ENCODE measurements at regions not wholly inside any gene's neighbourhood (a gene's known extent, or its start where the extent isn't known, plus 50 kb on each side); places are given as distances from the start of the nearest gene placed in this dataset.
"Not testable (repeated sequence)": the region's sequence is repeated elsewhere in the genome, so short reads cannot be mapped to it uniquely, and the experiment has no call there.

DNA sequence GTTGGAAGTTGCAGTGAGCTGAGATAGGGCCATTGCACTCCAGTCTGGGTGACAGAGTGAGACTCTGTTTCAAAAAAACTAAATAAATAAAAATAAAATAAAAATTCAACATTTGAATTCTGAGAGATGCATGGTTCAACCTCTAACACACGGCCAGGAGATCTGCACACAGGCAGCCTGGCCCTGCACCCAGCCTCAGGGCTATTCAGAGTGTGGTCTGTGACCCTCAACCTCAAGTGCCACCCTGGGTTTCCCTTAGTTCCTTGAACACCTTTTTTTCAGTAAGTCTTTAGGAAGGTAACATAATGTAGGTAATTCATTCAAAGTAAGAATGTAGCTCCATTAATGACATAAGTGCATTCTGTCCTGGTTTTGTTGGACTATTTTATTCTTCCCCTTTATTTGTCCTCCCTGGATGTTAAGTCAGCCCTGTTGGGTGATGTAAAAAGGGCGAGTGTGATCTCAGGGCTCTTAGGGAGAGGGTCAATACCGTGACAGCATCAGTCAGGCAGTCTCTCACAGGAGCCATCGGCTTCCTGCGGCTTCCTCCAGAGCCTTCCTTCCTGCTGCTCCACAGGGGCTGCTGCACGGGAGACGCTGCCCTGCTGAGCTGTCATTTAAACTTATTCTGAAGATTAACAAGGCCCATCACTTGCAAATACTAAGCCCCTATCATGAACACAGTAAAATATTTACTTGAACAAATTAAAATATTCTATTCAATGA is 139.8 kb downstream of the SPATA31A6 start:
- not testable (repeated sequence) for FAIRE-seq; DNase-seq (ENCODE audit: insufficient read length)

DNA sequence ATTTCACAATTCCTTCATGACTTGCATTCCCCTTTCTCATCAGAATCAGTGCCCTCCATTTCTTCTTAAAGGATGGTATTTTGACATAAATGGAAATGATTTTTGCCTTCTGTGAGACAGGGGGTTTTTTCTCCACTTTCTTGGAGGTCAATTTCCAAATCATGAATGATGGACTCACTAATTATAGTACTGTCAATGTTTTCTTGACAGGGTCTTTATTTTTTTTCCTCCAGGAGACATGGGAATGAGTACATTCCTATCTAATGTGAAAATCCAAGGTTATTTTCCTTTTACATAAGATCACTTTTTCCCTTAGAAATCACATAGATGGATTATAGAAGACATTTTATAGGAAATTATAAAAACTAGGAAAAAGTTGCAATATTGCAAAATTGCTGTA is 141.7 kb downstream of the SPATA31A6 start:
- not testable (repeated sequence) for DNase-seq (ENCODE audit: insufficient read length); FAIRE-seq

DNA sequence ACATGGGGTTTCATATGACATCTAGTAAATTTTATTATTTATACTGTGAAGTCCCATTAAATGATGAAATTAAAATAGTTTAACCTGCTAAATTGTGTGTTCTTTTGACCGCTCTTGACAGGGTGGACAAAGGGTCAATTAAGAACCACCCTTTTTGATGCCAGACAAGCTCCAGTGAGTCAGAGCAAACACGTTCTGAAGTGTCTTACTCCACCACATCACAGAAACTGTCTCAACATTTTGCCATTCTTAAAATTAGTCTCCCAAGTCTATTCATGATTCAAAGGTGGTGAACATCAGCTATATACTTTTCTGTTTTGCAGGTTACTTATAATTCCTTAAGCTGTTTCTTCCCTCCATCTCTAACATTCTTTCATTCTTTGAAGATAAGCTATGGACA is 142.1 kb downstream of the SPATA31A6 start:
- not testable (repeated sequence) for FAIRE-seq; DNase-seq (ENCODE audit: insufficient read length)

DNA sequence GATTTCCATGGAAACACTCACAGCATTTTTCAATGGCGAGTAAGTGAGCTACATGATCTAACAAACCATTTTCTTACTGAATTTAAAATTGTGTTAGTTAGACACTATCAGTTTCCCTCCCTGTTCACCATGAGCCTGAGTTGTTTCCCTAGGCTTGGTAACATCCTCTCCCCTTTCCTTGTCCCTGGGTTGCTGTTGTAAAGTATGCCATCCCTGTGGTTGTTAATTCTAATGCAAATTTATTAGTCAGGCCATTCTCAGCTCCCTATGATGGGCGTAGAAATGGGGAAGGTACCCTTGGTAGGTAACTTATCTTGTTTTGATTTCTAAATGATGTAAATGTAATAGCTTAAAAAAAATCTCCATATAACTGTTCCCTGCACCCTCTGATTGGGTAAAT is 143.0 kb downstream of the SPATA31A6 start:
- FAIRE-seq; DNase-seq (ENCODE audit: insufficient read length): not testable (repeated sequence)

DNA sequence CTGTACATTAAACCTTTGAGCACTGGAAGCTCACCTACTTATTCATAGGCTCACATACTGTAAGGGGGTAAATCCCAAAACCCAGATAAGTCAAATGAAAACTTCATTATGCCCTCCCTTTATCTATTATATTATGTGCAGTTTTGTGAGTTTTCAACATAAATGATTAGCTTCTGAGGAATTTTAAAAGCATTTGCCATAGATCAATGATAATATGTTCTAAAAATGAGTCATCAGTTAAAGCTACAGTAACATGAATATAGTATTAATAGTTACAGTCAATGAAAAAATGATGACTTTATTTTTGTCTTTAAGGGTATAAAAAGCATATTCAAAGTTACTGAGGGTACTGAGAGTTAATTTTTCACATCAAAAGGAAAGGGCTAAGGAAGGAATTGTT is 151.9 kb downstream of the SPATA31A6 start:
- not testable (repeated sequence) for FAIRE-seq; DNase-seq (ENCODE audit: insufficient read length)

DNA sequence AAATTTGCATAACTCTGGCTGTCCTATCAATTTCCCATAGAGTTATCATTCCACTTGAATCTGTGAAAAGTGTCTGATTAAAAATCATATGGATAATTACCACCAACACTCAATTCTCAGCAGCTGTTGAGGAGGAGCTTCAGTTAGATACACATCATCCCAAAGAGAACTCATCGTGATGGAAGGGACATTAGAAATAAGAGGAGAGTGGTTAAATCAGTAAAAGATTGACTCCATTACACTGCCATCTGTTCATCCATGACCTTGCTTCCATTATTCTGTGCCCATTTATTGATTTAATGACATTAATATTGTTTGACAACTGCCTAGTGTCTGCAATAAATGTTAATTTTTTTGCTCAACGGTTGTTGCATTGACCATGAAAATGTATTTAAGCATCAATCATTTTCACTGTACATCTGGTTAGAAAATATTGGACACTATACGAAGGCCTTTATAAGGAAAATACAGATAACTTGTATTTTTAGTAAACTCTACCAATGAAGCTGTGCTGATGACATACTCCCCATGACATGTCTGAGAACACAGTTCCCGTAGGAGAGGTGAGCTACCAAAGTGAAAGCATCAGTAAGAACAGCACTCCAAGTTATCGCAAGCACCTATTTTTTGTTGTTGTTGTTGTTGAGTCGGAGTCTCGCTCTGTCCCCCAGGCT is 152.7 kb downstream of the SPATA31A6 start:
- DNase-seq (ENCODE audit: insufficient read length); FAIRE-seq: not testable (repeated sequence)

DNA sequence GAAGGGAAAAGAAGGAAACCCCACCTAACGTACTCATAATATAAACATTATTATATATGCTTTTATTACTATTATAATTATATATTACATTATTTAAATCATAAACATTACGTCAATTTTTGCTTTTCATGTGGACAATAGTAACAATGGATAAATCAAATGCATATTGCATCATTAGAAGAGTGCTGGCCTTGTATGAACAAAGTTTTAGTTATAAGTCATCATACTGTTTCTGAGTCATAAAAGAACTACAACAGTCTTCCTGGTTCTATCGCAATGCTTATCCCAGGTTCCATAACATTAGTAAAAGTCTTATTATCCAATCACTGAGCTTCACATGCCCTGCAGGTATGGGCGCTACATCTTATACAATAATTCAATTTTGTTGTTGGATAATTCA is 154.8 kb downstream of the SPATA31A6 start:
- not testable (repeated sequence) for FAIRE-seq; DNase-seq (ENCODE audit: insufficient read length)

DNA sequence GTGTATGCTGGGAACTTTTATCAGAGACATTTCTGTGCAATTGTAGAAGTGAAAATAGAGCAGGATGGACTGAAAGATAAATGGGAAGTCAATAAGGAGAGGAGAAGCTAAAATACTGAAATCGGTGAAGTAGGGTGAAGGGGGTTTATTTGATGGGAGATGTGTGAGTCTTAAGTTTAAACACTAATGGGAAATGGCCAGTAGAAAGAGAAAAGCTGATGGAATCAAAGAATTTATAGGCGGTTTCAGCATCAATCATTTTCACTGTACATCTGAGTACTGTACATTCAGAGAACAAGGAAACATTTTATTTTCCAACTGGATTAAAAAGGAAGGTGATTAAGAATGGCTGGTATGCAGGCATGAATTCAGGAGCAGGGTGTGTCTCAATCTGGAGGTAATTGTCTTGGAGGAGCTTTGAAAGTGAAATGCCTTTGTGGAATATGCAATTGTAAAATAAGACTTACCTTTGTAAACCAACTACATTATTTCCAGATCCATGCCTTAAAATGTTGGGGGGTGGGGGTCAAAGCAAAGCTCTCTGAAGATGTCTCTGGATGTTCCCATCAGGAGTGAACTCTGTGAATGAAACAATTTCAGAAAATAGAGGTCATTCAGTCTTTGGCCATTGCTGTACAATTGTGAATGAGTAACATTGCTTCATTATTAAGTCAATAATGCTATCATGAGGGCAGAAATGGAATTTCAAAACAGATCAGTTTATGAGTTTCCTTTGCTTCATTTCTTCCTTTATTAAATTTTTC is 156.4 kb downstream of the SPATA31A6 start:
- not testable (repeated sequence) for DNase-seq (ENCODE audit: insufficient read length); FAIRE-seq

DNA sequence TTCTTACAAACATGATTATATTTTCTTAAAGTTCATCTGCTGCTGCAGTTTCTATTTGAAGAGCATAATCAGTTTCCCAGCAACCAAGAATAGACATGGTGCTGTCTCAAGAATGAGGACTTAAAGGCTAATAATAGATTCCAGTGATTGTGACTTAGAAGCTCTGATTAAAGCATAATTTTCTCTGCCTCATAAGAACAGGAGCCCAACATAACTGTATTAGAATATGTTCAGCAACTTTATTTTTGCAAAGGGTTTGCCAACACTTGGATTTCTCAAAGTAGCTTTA is 156.9 kb downstream of the SPATA31A6 start:
- not testable (repeated sequence) for DNase-seq (ENCODE audit: insufficient read length); FAIRE-seq

DNA sequence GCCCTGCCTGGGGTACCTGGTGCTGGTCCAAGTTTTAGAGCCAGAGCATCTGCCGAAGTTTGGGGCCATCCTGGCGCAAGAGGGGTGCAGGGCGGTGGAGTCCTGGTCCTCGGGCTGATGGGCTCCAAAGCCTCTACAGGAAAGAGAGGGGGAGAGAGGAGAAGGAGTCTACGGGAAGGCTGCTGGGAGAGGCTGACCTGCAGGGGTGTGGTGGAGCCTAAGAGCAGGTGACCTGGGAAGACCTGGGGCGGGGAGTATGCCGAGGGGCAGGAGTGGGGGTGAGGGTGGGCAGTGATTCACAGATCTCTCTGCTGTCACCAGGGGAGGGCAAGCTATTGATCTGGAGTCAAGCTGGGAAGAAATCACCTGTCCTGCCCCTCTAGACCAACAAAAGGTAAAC is 158.4 kb downstream of the SPATA31A6 start:
- FAIRE-seq; DNase-seq (ENCODE audit: insufficient read length): not testable (repeated sequence)

DNA sequence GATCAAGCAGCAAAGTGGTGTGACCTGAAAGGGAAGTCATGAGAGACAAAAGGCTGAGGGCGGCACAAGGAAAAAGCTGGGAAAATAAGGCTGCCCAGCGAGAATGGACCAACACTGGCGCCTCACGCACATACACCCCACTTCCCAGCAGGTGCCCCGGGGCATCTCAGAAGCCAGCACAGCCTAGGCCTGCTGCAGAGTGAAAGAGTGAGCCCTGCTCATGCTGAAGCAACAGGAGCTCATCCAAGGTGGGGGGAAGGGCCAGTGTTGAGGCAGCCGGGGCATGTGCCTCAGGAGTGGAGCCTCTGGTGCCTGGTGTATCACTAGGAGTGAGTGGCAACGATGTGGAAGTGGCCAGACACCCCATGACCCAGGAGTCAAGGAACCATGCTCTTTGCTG is 158.8 kb downstream of the SPATA31A6 start:
- not testable (repeated sequence) for DNase-seq (ENCODE audit: insufficient read length); FAIRE-seq

DNA sequence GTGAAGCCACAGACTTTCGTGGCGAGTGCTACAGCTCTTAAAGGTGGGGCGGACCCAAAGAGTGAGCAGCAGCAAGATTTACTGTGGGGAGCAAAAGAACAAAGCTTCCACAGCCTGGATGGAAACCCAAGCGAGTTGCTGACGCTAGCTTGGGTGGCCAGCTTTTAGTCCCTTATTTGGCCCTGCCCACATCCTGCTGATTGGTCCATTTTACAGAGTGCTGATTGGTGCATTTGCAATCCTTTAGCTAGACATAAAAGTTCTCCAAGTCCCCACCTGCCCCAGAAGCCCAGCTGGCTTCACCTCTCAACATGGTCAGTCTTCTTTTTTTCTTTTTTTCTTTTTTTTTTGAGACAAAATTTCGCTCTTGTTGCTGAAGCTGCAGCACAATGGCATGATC is 161.0 kb downstream of the SPATA31A6 start:
- not testable (repeated sequence) for DNase-seq (ENCODE audit: insufficient read length); FAIRE-seq

DNA sequence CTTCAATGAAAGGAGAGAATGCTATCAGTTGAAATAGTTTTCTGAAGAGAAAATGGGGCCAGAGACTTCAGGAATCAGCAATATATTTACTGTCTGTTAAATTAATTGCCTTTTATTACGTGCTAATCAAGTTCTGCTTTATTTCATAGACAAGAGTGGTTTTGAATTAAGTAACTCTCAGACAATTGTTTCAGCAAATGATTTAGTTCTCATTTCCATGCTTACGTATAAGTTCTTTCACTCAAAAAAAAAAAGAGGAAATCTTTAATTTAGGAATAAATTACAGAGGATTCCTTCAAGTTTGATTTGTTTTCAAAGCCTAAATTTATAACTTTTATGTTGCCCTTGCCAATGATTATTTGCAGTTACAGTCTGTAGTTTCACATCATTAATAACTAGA is 163.5 kb downstream of the SPATA31A6 start:
- DNase-seq (ENCODE audit: insufficient read length); FAIRE-seq: not testable (repeated sequence)

DNA sequence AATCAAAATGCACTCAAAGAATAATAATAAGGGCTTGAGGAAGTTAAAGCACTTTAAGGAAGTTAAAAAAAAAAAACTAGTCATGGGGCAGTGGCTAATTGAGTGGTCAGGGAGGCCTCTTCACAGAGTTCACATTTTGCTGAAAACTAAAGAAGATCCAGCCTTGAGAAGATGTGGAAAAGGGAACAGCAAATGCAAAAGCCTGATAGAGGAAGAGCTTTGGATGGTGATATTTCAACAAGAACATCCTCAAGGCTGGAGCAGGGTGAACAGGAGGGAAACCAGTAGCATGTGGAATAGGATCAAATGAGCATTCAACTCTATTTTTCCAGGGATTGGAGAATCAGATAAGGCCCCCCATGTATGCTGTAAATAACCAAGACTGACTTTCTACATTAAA is 165.7 kb downstream of the SPATA31A6 start:
- FAIRE-seq; DNase-seq (ENCODE audit: insufficient read length): not testable (repeated sequence)

DNA sequence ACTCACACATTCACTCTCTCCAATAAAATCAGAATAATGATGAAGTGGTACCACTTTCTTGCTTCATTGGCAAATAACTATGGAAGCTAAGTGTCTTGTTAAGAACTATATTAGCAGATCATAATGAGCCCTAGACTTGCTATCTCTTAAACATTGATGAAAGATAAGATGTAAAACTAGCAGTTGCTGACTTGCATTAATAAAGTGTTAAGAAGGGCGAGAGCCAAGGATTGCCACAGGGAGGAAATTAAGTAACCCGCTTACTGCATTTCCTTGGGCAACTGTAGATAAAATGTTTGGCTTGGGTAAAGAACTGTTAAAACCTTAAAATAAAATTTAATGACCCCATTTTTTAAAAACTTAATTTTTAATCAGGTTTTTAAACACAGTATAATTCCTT is 167.0 kb downstream of the SPATA31A6 start:
- not testable (repeated sequence) for DNase-seq (ENCODE audit: insufficient read length); FAIRE-seq

DNA sequence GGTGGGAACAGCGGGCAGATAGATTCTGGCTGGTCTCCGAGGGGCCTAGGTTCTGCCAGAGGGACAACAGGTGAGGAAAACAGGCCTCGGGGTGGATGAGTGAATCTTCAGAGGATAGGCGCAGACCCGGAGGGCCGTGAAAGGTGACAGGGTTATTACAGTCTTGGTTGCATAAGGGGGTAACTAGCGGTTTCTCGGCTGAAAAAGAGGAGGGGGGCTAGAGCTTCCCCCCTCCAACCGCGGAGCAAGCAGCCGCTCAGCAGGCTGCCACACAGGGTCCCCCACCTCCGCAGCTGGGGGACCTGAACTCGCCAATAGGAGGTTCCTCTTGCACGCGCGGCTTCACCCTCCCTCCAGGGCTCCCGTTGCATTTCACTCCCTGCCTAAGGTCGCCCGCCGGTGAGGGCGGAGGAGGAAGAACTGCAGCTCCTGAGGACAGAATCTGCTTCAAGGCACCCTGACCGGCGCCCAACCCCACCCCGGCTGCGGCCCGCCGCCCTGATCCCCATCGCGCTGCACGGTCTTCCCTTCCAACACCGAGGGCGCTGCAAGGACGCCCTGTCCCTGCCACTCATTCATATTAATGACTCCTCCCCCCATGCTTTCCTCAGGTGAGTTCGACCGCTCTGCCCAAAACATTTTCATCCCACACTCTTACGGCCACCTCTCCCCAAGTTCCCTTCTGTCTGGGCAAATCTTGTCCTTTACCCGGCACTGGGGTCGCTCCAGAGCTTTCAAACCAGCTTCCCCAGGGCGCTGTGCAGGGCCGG is 174.3 kb downstream of the SPATA31A6 start:
- not testable (repeated sequence) for DNase-seq (ENCODE audit: insufficient read length); FAIRE-seq

DNA sequence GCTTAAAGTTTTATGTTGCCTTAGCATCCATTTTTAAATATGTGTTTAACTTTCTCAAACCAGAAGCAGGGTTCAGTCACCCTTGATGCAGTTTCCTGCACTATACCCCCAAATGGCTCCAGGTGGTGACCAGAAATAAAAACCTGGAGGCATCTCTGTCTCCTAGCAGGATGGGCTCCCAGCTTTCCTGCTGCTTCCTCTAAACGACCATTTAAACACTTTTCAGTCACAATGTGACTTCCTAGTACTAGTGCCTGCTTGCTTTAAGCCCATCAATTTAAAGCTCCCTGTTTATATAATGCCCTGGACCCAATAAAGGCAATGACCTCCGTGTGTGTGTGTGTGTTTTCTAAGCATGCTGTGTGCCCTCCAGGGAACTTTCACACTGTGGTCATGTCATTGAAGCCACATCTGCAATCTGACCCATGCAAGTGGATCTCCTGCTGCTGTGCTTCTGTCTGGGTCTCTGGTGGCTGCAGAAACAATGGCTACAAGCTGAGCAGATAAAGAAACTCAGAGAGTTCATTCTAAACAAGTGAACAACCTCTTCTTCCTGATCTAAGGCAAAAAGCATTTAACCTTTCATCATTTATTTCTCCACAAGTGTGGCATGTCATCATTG is 175.3 kb downstream of the SPATA31A6 start:
- not testable (repeated sequence) for DNase-seq (ENCODE audit: insufficient read length); FAIRE-seq

DNA sequence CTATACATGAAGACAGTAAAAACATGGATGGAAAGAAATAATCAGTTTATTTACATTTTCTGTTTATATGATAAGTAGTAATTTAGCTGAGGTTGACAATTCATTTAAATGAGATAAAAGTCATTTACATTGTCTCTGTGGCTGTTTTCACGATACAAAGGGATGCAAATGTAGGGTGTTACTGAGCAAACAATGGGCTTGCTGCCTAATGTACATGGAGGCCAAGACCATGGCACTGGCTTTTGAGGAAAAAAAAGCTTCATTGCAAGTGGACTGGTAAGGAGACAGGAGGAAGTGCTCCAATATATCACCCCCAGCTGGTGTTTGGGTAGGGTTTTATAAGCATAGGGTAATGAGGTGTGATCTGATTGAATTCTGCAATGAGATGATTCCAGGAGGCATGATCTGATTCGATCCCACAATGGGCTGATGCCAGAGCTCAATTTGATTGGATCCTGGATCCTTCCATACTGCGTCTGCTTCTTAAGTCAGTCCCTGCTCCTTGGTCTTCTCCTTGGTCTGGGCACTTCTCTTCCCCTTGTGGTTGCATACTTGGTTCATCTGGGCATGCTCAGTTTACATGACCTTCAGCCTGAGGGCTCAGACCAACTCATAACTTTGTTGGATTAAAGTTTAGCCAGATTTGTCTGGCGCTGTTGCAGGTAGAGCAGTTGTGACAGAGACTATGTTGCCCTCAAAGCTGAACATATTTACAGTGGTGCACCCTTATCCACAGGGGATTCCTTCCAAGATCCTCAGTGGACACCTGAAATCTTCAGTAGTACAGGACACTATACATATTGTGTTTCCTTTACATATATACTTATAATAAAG is 181.2 kb downstream of the SPATA31A6 start:
- DNase-seq (ENCODE audit: insufficient read length); FAIRE-seq: not testable (repeated sequence)

All from GM12892 (cell line).